ENCODE measurements at regions not wholly inside any gene's neighbourhood (a gene's known extent, or its start where the extent isn't known, plus 50 kb on each side); places are given as distances from the start of the nearest gene placed in this dataset.

DNA sequence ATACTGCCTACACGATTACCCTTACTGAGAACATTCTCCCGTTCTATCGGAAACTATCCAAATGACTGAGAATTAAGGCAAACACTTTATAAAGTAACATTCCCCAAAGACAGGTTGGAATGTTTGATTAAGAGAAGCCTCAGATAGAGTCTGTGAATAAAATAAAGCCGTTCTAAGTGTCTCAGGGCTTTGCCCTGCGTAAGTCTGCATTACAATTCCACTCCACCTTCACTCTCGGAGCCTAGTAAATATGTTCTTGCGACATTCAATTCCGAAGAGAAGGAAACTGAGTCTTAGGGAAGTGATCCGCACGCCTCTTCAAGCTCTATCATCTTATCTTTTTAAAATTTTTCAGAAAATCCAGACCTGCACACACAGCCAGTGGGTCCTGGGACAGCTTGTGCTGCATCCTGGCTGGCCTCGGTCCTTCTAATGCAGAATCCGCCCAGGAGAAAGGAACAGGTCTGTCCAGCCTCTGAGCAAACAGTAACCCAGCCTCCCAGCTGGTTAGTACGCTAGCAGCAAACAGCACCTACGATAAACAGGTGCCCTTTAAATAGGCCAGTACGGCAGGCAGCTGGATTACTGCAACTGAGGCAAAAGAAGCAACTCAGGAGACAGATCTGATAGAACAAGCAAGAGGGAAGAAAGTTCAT is 254.1 kb upstream of the IRX3 start:
- TF ChIP-seq, protein P1, sequence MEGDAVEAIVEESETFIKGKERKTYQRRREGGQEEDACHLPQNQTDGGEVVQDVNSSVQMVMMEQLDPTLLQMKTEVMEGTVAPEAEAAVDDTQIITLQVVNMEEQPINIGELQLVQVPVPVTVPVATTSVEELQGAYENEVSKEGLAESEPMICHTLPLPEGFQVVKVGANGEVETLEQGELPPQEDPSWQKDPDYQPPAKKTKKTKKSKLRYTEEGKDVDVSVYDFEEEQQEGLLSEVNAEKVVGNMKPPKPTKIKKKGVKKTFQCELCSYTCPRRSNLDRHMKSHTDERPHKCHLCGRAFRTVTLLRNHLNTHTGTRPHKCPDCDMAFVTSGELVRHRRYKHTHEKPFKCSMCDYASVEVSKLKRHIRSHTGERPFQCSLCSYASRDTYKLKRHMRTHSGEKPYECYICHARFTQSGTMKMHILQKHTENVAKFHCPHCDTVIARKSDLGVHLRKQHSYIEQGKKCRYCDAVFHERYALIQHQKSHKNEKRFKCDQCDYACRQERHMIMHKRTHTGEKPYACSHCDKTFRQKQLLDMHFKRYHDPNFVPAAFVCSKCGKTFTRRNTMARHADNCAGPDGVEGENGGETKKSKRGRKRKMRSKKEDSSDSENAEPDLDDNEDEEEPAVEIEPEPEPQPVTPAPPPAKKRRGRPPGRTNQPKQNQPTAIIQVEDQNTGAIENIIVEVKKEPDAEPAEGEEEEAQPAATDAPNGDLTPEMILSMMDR (conservative IDR thresholded peaks at IDR 0.05; ENCODE audit: low read length), result no peak

DNA sequence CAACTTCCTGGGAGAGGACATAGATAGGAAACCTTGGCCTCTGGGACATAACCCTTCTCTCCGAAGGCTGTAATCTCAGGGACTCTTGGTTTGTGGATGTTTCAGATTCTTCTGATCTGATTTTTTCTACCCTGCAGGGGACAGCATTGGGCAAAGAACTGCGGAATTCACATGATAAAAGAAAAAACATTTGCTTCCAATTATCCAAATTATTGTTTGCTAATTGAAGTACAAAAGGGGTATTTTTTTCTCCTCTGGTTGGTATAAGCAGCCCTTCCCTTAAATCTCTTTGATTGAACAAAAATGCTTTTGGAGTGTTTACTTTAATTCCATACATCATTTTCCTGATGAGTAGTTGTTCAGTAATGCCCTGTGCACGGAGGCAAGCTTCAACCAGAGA is 251.7 kb upstream of the IRX3 start:
- H3K4me3 ChIP-seq (ENCODE audit: low read length), result no peak overlapping the region
- TF ChIP-seq, protein P1 (conservative IDR thresholded peaks at IDR 0.05; ENCODE audit: low read length), result peak; percentile 49
- peak; percentile 20 for DNase-seq (ENCODE audit: low read depth)

More for the DNA sequence above, 254.1 kb upstream of the IRX3 start:
- no peak overlapping the region for H3K4me3 ChIP-seq (ENCODE audit: low read length)
- no peak for DNase-seq (ENCODE audit: low read depth)

DNA sequence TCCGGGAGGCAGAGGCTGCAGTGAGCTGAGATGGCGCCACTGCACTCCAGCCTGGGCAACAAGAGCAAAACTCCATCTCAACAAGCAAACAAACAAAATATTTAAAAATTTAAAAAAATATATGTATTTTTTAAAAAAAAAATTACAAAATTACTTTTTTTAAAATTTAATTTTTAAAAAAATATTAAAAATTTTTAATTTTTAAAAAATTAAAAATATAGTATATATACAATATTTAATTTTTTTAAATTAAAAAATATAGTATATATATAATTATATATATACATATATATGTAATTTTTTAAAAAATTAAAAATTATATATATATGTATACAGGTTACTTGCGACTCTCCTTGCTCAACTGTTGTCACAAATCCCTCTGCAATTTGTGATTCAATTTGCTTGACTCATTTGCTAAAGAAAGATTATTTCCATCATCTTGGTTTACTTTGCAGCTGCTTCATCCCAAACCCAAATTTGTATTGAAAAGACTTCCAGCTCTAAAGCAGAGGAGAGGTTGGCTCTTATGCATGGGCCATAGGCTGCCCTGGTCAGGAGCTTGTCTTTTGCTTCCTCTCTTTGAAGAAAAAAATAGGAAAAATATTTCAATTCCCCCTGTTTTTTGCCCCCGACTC is 247.4 kb upstream of the IRX3 start:
- TF ChIP-seq, protein P1 (conservative IDR thresholded peaks at IDR 0.05; ENCODE audit: low read length), result no peak
- H3K4me3 ChIP-seq (ENCODE audit: low read length), result no peak overlapping the region
- no peak for DNase-seq (ENCODE audit: low read depth)

DNA sequence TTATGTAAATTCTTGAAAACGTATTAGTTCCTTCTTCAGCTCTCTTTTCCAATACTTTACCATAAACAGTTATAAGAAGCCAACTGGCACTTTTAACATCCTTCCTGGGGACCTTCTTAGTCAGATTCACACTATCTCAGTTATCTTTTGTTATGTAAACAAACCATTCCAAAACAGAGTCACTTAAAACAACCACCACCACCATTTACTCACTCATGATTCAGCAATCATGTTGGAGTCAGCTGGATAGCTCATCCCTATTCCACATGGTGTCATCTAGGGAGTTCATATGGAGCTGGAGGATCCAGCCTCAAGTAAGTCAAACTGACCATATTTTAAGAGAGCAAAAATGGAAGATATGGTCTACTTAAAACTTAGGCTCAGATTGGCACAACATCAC is 240.3 kb upstream of the IRX3 start:
- TF ChIP-seq, protein P1 (conservative IDR thresholded peaks at IDR 0.05; ENCODE audit: low read length), result no peak
- peak; percentile 25 for DNase-seq (ENCODE audit: low read depth)
- no peak overlapping the region for H3K4me3 ChIP-seq (ENCODE audit: low read length)

DNA sequence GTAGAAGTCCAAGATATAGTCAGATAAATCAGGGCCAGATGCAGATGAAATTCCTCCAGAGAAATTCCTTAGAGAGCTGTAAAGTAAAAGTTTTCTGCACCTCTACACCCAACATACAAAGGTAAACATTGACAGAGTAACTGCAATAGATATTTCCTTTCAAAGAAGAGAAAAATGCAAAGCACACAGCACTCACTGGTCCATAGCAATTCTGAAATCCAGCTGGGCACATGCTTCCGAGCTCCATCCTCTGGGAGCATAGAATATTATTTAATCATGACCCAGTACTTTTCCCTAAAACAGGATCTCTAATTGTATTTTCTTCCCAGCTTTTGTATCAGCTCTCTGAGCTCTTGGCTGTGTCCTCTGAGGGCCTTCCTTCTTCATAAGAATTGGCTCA is 239.5 kb upstream of the IRX3 start:
- no peak for DNase-seq (ENCODE audit: low read depth)
- H3K4me3 ChIP-seq (ENCODE audit: low read length), result no peak overlapping the region
- TF ChIP-seq, protein P1 (conservative IDR thresholded peaks at IDR 0.05; ENCODE audit: low read length), result no peak

DNA sequence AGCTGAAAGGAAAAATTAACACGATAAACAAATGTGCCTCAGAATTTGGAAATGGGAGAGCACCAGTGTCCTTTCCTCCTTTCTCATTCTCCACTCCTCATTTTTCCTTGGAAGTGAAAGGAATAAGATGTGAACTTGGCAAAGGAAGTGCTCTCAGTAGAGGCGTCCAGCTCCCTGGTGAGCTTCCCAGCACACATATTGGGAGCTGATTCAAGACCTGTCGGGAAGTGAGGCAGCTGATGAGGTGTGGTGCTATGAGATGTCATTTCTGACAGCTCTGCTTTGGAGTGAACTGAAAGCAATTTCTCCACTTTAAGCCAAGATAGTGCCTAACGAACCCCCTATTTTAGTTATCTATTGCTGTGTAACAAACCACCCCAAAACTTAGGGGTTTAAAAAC is 238.5 kb upstream of the IRX3 start:
- no peak for DNase-seq (ENCODE audit: low read depth)
- no peak overlapping the region for H3K4me3 ChIP-seq (ENCODE audit: low read length)
- TF ChIP-seq, protein P1 (conservative IDR thresholded peaks at IDR 0.05; ENCODE audit: low read length), result no peak

DNA sequence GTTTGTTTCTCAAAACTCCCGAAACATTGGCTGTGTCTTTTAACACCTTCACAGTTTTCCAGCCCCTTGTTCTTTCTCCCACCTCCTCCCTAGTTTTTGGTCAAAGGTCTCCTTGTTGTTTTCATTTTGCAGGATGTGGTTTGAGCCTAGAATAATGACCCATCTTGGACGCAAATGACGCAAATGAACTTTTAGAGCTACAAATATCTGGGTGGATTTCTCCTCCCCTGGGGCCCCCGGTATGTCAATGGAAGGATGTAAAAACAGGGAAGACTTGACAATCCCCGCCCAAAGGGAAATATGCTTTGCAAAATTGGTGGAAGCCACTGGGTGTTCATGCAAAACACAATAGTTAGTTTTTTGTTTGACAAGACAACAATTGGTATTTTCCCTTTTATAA is 236.0 kb upstream of the IRX3 start:
- DNase-seq (ENCODE audit: low read depth), result no peak
- no peak overlapping the region for H3K4me3 ChIP-seq (ENCODE audit: low read length)
- TF ChIP-seq, protein P1 (conservative IDR thresholded peaks at IDR 0.05; ENCODE audit: low read length), result no peak
